HG03196 (cell line): ENCODE measurements at regions not wholly inside any gene's neighbourhood (a gene's known extent, or its start where the extent isn't known, plus 50 kb on each side); places are given as distances from the start of the nearest gene placed in this dataset.
"Not testable (repeated sequence)": the region's sequence is repeated elsewhere in the genome, so short reads cannot be mapped to it uniquely, and the experiment has no call there.

ENCODE experiments used
- ATAC-seq: cut with Tn5 transposase; IDR thresholded peaks from one replicate; pipeline ENCODE4 v1.9.1; 2021; ENCODE audit not compliant: unreplicated experiment

GRCh38 chr3:25895031-25895430, 105.1 kb downstream of the OXSM start:
- ATAC-seq: no peak

DNA sequence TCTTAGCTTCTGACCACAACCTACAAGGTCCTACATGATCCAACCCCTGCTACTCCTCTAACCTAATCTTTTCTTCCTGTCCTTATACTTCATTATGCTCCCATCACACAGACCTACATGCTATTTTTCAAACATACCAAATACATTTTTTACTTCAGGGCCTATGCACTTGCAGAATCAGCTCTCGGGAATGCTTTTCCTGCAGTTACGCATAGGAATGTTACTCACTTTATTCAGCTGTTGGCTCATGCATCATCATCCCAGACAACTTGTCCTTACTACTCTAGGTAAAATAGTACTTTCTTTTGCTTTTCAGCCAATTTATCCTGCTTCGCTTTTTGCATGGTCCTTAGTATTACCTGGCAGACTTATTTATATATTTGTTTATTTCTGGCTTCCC, 105.6 kb downstream of the OXSM start:
- ATAC-seq: no peak

DNA sequence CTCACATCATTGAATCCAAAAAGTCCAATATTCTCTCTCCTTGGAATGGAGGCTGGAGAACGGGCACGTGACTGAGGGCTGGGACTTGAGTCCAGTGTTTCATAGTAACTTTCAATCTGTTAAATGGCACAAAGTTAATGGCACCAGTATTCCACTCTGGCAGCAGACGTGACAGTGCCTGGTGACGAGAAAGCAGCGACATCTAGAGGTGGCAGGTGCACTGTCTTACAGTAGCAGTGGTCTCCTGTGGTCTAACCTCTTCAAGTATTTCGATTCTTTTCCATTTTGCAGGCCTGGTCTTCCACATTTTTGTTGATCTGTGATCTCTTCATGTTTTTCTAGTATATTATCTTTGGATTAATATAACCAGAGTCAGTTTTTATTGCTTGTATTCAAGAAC, 107.1 kb downstream of the OXSM start:
- no peak for ATAC-seq

- ATAC-seq: no peak
Measured at GRCh38 chr3:25899352-25900101, 109.6 kb downstream of the OXSM start.

DNA sequence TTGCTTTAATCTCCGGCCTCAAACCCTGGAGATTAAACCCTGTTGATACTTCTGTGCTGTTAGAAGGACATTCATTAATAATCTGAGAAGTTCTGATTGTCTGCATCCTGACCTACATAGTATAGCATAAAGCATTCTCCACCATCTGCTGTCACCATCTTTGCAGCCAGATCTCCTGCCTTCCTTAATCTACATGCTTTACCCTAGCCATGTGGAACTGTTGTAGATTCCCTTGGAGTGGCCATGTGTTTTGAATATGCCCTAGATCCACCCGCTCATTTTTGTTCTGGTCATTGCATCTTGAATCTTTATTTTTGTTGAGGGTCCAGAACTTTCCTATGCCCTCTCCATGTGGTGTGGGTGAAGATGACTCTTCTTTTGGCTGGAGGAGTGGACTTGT, 110.3 kb downstream of the OXSM start:
- ATAC-seq: no peak

DNA sequence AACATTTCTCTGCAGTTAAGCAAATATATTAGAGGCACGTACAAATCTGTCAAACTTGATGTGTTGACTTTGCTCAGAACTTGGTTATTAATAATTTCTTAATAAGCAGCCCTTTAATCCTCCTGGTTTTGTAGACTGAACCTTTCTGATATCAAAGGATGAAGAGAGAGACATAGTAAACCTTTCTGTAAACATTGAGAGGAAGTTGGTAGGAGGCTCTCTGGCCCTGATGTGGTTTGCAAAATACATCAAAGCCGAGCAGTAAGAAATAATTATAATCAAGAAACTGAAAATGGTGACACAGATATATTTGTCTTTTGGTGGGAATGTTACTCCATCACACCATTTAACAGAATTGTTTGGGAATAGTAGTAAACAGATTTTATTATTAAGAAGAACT, 111.9 kb downstream of the OXSM start:
- no peak for ATAC-seq

DNA sequence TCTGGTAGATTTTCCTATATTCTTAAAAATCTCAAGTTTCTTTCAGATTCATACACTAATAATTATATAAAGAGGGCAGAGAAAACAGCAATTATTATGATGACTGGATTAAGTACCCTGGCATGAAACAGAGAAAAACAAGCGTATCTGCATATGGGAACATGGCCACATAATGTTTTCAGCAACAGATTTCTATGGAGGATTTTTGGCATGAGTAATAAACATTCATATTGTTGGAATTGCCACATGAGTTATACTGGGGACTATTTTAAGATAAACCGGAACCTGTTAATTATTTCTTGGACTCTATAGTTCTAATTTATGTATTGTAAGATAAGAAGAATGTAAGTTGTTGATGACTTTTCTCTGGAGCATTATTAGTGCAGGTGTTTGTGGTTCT, 112.7 kb downstream of the OXSM start:
- no peak for ATAC-seq

DNA sequence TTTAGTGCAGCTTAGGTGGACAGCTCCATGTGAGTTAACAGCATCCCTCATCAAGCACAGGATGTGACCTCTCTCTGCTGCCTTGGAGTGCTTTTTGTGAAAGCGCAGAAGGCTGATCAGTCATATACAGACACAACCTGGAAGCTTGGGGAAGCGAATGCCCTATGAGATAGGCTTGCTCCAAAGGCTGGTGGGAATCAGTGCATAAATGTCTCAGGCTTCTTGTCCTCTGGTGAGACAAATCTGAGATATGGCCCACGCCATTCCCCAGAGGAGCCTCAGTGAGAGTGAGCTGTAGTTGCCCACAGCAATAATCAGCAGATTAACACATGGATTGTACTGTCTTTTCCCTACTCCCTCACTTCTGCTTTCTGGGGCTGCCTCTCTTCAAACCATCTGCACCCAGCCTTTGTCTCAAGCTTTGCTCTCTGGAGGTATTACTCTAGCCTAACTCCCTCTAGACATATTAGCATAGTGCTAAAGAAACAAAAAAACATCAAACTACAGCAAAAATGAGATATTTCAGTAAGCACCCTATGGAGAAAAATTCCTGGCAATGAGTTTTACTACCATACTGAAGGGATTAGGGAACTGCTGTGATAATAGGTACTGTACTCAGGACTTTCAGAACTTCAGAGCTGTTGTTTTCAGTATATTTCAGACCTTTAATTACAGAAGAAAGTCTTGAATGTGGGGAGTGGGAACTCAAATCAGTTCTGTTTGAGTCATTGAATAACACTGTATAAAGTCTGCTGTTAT, 113.7 kb downstream of the OXSM start:
- ATAC-seq: no peak

- ATAC-seq: no peak
Measured at GRCh38 chr3:25904206-25904605, 114.3 kb downstream of the OXSM start.

GRCh38 chr3:25906132-25906906, 116.4 kb downstream of the OXSM start:
- no peak for ATAC-seq

- ATAC-seq: no peak
Measured at GRCh38 chr3:25907081-25907480, 117.2 kb downstream of the OXSM start.

DNA sequence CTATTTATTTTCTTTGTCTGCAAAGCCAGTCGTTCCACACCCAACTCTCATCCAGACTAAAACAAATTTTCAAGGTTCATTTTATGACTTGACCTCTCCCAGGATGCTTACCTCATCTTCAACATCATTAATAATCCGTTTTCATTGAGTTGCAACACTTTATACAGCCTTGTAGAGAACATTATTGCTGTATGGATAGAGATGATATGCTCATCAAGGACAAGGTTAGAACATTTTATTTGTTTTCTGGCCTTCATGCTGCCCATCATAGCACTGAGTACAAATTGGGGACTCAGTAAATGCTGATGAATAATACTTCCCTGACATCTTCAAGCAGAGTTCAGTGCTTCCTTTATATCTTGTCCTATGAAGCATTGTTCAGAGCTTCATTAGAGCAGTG, 120.2 kb downstream of the OXSM start:
- ATAC-seq: no peak

DNA sequence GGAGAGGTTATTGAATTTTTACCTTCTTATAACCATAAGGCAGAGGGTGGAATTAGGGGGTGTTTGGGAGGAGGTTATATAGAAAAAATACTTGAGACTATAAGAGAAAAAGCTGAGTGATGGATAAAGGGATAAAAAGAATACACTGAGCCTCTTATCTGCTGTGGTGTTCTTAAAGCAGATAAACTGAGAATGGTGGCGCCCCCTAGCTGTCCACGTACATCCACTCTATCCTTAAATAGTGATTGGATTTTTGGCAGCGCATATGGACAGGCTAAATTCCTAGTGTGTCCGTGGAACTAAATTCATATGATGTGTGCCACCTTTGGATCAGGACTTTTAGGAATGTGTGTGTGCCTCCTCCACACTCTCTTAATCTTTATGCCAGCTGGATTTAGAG, 121.1 kb downstream of the OXSM start:
- no peak for ATAC-seq

DNA sequence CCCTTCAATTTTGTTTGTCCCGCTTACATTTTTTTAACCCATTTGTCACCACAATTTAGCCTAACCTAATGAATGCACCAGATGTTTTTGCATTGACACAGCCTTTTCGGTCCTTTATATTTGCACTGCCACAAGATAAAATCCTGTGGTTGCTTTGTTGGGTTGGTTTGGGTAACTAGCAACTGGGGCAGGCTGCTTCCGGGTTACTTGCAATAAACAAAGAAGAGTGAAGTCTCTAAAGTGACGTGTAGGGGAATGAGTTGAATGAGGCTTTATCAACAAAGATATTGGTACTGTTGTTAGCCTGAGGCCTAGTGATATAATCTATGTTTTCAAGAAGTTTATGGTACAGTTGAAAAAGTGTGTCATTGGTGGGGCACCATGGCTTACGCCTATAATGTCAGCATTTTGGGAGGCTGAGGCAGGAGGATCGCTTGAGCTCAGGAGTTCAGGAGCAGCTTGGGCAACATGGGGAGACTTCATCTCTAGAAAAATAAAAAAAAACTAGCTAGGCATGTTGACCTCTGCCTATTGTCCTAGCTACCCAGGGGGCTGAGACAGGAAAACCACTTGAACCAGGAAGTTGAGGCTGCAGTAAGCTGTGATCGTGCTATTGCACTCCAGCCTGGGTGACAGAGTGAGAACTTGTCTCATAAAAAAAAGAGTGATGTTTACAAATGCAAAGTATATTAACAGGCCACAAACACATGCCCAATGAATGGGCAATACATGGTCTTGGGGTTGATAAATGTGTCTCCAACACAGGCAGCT, 121.8 kb downstream of the OXSM start:
- no peak for ATAC-seq

DNA sequence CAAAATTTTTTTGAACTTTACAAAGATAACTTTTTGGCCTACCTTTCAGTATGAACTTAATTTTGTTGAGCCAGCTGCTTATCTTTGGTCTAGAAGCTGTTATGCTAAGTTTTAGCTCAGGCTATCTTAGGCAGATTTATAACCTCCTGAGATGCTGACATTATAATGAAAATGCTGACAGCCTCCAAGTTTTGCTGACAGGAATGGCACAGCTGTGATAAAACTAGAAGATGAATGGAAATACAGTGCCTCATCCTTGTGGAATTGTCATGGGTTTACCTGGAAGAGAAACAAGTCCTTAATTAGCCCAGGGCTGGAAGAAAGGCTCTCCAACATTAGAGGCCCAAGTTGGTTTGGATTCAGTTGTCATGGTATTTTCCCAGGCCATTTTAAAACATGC, 123.3 kb downstream of the OXSM start:
- ATAC-seq: no peak

- no peak for ATAC-seq
Measured at GRCh38 chr3:25915673-25916072, 125.8 kb downstream of the OXSM start.

DNA sequence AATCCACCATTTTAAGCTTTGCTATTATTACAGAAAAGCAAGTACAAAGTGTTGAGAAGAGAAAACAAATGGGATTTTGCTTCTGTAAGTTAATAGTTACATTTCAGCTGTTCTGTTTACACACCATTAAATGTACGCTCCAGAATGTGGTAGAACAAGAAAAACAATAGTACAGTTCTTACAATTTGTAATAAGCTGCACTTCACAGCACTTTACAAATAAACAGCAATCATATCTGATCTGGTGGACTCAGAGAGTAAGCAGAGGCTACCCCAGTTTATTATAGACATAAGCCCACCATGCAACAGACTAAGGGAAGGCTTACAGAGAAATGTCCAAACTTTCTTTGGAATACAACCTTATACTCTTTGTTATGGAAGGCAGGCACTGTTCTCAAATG, 126.4 kb downstream of the OXSM start:
- no peak for ATAC-seq

GRCh38 chr3:25931967-25932366, 142.1 kb downstream of the OXSM start:
- not testable (repeated sequence) for ATAC-seq

DNA sequence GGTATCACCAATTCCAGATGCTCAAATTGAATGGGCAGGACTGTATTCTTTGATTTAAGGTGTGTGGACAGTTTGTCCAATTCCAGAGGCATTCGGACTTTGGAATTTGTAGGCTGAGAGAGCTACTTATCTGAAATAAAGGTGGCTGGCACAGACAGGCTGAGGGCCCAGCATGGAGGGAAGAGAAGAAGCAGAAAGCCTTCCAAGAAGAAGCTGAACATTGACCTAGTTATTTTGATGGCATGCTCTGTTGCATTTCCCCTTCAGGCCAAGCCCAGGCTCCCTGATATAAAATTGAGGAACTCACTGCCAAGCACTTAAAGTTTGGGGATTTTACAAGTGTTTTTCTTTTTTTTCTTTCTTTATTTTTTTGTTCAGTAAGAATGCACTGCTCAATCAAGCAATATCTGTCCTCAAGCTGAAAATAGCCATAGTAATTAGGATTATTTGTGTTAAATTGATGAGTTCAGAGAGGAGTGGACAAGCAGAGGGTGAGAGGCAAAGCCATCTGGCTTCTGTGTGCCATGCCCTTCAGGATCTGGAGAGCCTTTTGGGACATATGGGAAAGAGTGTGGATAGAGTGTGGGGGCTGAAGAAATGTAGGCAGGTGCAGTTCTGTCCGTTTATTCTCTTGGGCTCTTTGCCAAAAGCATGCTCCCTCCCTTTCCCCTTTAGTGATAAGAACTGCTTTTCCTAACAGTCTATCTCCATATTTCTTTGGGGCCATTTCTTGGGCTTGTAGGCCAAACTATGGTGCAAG, 148.9 kb downstream of the OXSM start:
- no peak for ATAC-seq

- no peak for ATAC-seq
Measured at GRCh38 chr3:25940935-25941334, 151.0 kb downstream of the OXSM start.
